Activated CD8-positive, alpha-beta memory T cell treated with anti-CD3 and anti-CD28 coated beads, Interleukin-2, amount 10 ng/mL, durations not matched to agents 7 days and 5 days (primary cell): ENCODE measurements at regions not wholly inside any gene's neighbourhood (a gene's known extent, or its start where the extent isn't known, plus 50 kb on each side); places are given as distances from the start of the nearest gene placed in this dataset.

Experiments
- ATAC-seq: fragments of 150-1000 bp; cut with Tn5 transposase; one replicate; pipeline ENCODE4 v1.10.0; 2021; ENCODE audit warnings: moderate library complexity
- CTCF ChIA-PET: fragments of 350-600 bp; sonication (Branson Sonifier 250); formaldehyde crosslinking; loops from one replicate; lab custom pipeline; 2021; ENCODE audit warnings: antibody characterized with exemption; lab: Charles Lee
- DNase-seq: peaks from one replicate; pipeline ENCODE4 v3.0.0-alpha.2; 2020
- H3K27ac Mint-ChIP-seq: one replicate; pipeline ENCODE4 v1.8.0; 2021; ENCODE audit warnings: mild to moderate bottlenecking, mixed read lengths
- H3K27me3 Mint-ChIP-seq: one replicate; pipeline ENCODE4 v1.8.0; 2021; ENCODE audit warnings: mixed read lengths
- H3K36me3 Mint-ChIP-seq: one replicate; pipeline ENCODE4 v1.8.0; 2021; ENCODE audit warnings: mild to moderate bottlenecking, mixed read lengths
- H3K4me1 Mint-ChIP-seq: one replicate; pipeline ENCODE4 v1.8.0; 2021; ENCODE audit warnings: mixed read lengths
- H3K4me3 Mint-ChIP-seq: one replicate; pipeline ENCODE4 v1.8.0; 2021; ENCODE audit warnings: mild to moderate bottlenecking, moderate library complexity, mixed read lengths
- H3K9me3 Mint-ChIP-seq: one replicate; pipeline ENCODE4 v1.8.0; 2022; ENCODE audit warnings: low read depth, mixed read lengths

DNA sequence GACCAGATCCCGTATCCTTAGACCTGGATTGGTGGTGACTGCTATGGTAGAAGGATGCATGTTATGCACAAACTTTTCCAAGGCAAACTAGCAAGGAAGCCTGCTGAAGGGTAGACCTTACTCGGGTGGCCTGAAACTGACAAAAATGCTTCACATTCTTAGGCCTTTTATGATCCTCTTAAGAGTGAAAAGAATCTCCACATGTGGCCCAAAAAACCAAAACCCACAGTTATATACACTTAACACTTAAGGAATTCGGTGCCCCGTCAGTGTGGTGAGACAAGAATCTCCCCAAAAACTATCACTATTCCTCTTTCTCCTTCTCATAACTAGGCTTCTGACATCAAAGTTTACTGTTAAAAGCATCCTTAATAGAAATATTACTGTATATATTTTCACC is 130.1 kb upstream of the SOX2 start:
- H3K27ac Mint-ChIP-seq = no peak overlapping the region
- no peaks in the 10 kb centered on the region for H3K36me3 Mint-ChIP-seq
- no peak overlapping the region for H3K4me3 Mint-ChIP-seq
- no peaks in the 10 kb centered on the region for H3K27me3 Mint-ChIP-seq
- CTCF ChIA-PET = no interaction called here
- DNase-seq (no peak), ATAC-seq (no peak)
- H3K9me3 Mint-ChIP-seq = peaks cover 6% of the 10 kb centered on the region
- H3K4me1 Mint-ChIP-seq = no peaks in the 10 kb centered on the region

- Mint-ChIP-seq H3K4me3 (no peak overlapping the region), H3K27ac (no peak overlapping the region), H3K36me3 (no peaks in the 10 kb centered on the region), H3K9me3 (peaks cover 3% of the 10 kb centered on the region), H3K27me3 (no peaks in the 10 kb centered on the region), H3K4me1 (no peaks in the 10 kb centered on the region)
- CTCF ChIA-PET = no interaction called here
- no peak for ATAC-seq
- DNase-seq = no peak
These were observed 133.0 kb upstream of the SOX2 start for GRCh38 chr3:181578743-181579142.

- Mint-ChIP-seq H3K9me3 (peaks cover 2% of the 10 kb centered on the region), H3K36me3 (no peaks in the 10 kb centered on the region), H3K27ac (no peak overlapping the region), H3K4me3 (no peak overlapping the region), H3K27me3 (no peaks in the 10 kb centered on the region), H3K4me1 (no peaks in the 10 kb centered on the region)
- no peak for ATAC-seq
- DNase-seq = no peak
- CTCF ChIA-PET = no interaction called here
These were observed 139.3 kb upstream of the SOX2 start for GRCh38 chr3:181572432-181572831.

GRCh38 chr3:181570472-181570871 is 141.3 kb upstream of the SOX2 start:
- DNase-seq = no peak

DNA sequence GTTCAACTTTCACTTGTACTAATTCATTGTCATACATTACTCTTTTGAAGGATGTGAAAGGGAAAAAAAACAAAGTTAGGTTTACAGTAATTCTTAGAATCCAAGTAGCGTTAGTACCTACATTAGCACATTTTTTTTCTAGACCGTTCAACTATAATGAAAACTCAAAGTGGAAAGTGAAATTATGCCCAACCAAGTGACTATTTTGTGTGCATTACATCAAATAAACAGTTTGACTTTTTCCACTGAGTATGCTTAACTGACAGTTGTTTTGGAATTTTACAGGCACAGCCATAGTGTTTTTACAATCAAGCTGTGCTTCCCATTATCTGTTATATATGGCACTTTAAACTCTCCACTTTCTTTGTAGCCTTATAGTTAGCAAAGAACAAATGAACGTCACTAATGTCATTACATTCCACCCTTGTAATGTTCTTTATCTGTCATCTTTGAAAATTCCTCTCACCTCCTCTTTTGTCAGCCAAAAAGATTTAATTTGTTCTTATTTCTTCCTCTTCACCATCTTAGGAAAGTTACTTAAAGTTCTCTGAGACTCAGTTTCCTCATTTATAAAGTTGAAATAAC is 142.3 kb upstream of the SOX2 start:
- no peak for DNase-seq
- H3K27me3 Mint-ChIP-seq = no peaks in the 10 kb centered on the region
- peaks cover 2% of the 10 kb centered on the region for H3K9me3 Mint-ChIP-seq
- no peak overlapping the region for H3K27ac Mint-ChIP-seq
- no peak for ATAC-seq
- H3K4me3 Mint-ChIP-seq = no peak overlapping the region
- H3K36me3 Mint-ChIP-seq = no peaks in the 10 kb centered on the region
- CTCF ChIA-PET = no interaction called here
- H3K4me1 Mint-ChIP-seq = no peaks in the 10 kb centered on the region

More at GRCh38 chr3:181570472-181570871, 141.3 kb upstream of the SOX2 start:
- H3K27me3 Mint-ChIP-seq = no peaks in the 10 kb centered on the region
- H3K4me1 Mint-ChIP-seq = no peaks in the 10 kb centered on the region
- H3K9me3 Mint-ChIP-seq = peaks cover 2% of the 10 kb centered on the region
- H3K4me3 Mint-ChIP-seq = no peak overlapping the region
- ATAC-seq = no peak
- CTCF ChIA-PET = no interaction called here
- H3K36me3 Mint-ChIP-seq = no peaks in the 10 kb centered on the region
- no peak overlapping the region for H3K27ac Mint-ChIP-seq

DNA sequence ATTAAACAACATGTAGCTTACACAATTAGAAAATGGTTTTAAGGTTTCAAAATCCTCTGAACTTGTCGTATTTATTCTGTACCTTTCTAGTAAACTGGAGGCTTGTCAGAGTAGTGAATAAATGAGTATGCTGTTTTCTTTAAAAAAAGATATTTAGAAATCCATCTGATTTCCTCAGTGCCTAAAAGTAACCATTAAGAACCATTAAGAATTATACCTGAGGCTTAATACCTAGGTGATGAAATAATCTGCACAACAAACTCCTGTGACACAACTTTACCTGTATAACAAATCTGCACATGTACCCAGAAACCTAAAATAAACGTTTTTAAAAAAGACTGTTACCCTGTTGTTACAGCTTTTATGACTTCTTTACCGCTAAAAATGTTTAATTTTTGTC is 143.0 kb upstream of the SOX2 start:
- ATAC-seq (no peak), DNase-seq (no peak)
- no peaks in the 10 kb centered on the region for H3K27me3 Mint-ChIP-seq
- no peaks in the 10 kb centered on the region for H3K36me3 Mint-ChIP-seq
- CTCF ChIA-PET = no interaction called here
- no peak overlapping the region for H3K27ac Mint-ChIP-seq
- H3K4me3 Mint-ChIP-seq = no peak overlapping the region
- H3K9me3 Mint-ChIP-seq = peaks cover 2% of the 10 kb centered on the region
- H3K4me1 Mint-ChIP-seq = no peaks in the 10 kb centered on the region

GRCh38 chr3:181568248-181568647 is 143.5 kb upstream of the SOX2 start:
- Mint-ChIP-seq H3K27me3 (no peaks in the 10 kb centered on the region), H3K4me3 (no peak overlapping the region), H3K4me1 (no peaks in the 10 kb centered on the region), H3K27ac (no peak overlapping the region), H3K36me3 (no peaks in the 10 kb centered on the region), H3K9me3 (peaks cover 2% of the 10 kb centered on the region)
- ATAC-seq (no peak), DNase-seq (no peak)
- CTCF ChIA-PET = no interaction called here

DNA sequence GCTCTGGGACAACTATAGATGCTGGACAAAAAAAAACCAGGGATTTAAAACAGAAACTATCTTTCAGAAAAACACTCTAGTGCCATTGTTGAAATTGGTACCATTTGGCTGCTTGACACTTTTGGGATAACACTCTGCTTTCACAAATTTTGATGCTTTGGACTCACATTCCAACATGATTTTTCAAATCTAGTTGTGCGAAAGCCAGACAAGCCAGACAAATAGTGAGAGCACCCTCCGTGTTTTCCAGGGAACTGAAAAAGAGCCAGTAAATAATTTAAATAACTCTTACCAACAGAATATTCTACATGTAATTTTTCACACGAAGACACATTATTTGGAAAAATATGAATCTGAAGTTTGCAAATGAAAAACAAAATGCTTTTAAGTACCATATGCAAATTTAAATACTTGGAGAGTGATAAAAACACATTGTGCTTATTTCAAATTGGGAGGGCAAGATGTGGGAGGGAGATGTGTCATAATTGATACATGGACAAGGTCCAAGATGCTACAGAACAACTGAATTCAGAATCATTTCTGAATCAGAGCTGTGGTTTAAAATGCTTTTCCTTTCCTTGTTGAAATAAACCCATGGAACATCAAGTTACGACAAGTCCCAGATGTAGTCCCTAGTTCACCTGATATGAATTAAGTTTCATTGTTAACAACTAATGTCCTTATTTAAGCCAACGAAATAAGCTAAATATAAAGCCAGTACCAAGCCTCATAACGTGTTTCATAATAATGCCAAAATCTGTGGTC is 144.2 kb upstream of the SOX2 start:
- Mint-ChIP-seq H3K9me3 (peaks cover 2% of the 10 kb centered on the region), H3K4me1 (no peaks in the 10 kb centered on the region), H3K27me3 (no peaks in the 10 kb centered on the region), H3K4me3 (no peak overlapping the region), H3K27ac (no peak overlapping the region), H3K36me3 (no peaks in the 10 kb centered on the region)
- DNase-seq (no peak), ATAC-seq (no peak)
- CTCF ChIA-PET = no interaction called here

DNA sequence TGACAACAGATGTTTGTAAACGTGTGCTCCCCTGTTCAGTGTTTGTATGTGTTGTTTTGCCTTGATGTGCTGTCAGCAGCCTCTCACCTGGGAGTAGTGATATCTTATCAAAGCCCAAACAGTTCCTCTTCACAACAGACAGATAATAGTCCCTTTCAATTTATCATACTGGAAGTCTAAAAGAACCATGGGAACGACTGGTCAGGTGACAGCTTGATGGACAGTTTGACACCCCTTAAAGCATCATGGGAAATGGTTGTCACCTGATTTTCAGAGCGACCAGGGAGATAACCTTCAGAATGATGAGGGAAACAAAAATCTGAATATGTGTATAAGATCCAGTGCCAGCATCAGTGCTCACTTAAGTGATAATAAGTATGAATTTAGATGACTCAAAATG is 146.3 kb upstream of the SOX2 start:
- CTCF ChIA-PET = interaction anchor here (0.7 kb wide), 1 partner anchor 258 kb away, joined by 5 read pairs; no protein-coding TSS in a partner anchor
- no peak for ATAC-seq
- no peak overlapping the region for H3K4me3 Mint-ChIP-seq
- no peaks in the 10 kb centered on the region for H3K4me1 Mint-ChIP-seq
- H3K36me3 Mint-ChIP-seq = no peaks in the 10 kb centered on the region
- H3K9me3 Mint-ChIP-seq = peaks cover 2% of the 10 kb centered on the region
- DNase-seq = no peak
- no peak overlapping the region for H3K27ac Mint-ChIP-seq
- no peaks in the 10 kb centered on the region for H3K27me3 Mint-ChIP-seq

DNA sequence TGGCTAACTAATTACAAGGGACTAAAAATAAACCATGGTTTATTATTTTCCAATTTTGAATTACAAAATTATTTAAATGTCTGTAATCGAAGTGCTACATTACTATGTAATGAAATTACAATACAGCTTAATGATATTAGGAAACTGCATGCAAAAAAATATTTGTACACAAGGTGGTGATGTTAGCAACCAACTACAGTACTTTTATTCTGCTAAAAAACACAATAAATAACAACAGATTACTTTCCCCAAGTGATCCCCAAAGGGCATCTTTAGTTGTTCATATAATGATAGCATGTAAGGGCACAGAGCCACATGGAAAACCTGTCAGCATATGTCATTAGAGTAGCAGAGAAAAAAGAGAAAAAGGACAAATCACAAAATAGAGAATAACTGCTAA is 147.5 kb upstream of the SOX2 start:
- Mint-ChIP-seq H3K27ac (no peak overlapping the region), H3K4me1 (no peaks in the 10 kb centered on the region), H3K27me3 (no peaks in the 10 kb centered on the region), H3K9me3 (no peaks in the 10 kb centered on the region), H3K36me3 (no peaks in the 10 kb centered on the region), H3K4me3 (no peak overlapping the region)
- DNase-seq = no peak
- no peak for ATAC-seq
- CTCF ChIA-PET = no interaction called here

- DNase-seq (no peak), ATAC-seq (no peak)
- Mint-ChIP-seq H3K27ac (no peak overlapping the region), H3K36me3 (no peaks in the 10 kb centered on the region), H3K9me3 (peaks cover 12% of the 10 kb centered on the region), H3K27me3 (no peaks in the 10 kb centered on the region), H3K4me3 (no peak overlapping the region), H3K4me1 (no peaks in the 10 kb centered on the region)
- CTCF ChIA-PET = no interaction called here
These were observed 150.3 kb upstream of the SOX2 start for GRCh38 chr3:181561139-181562031.

GRCh38 chr3:181558870-181559269 is 152.9 kb upstream of the SOX2 start:
- no peak for ATAC-seq
- no peaks in the 10 kb centered on the region for H3K36me3 Mint-ChIP-seq
- CTCF ChIA-PET = no interaction called here

GRCh38 chr3:181555681-181556080 is 156.0 kb upstream of the SOX2 start:
- no peak overlapping the region for H3K4me3 Mint-ChIP-seq
- no peaks in the 10 kb centered on the region for H3K4me1 Mint-ChIP-seq
- ATAC-seq (no peak), DNase-seq (no peak)
- peaks cover 12% of the 10 kb centered on the region for H3K9me3 Mint-ChIP-seq
- H3K27me3 Mint-ChIP-seq = no peaks in the 10 kb centered on the region
- CTCF ChIA-PET = no interaction called here
- no peaks in the 10 kb centered on the region for H3K36me3 Mint-ChIP-seq
- no peak overlapping the region for H3K27ac Mint-ChIP-seq

More at GRCh38 chr3:181558870-181559269, 152.9 kb upstream of the SOX2 start:
- no peak overlapping the region for H3K4me3 Mint-ChIP-seq
- peaks cover 12% of the 10 kb centered on the region for H3K9me3 Mint-ChIP-seq
- no peaks in the 10 kb centered on the region for H3K27me3 Mint-ChIP-seq
- DNase-seq = no peak
- no peak overlapping the region for H3K27ac Mint-ChIP-seq
- H3K4me1 Mint-ChIP-seq = no peaks in the 10 kb centered on the region
